ENCODE measurements at regions not wholly inside any gene's neighbourhood (a gene's known extent, or its start where the extent isn't known, plus 50 kb on each side); places are given as distances from the start of the nearest gene placed in this dataset.

- DNase-seq (ENCODE audit: extremely low read depth, low read depth), result no peak
- no peak overlapping the region for H3K4me3 ChIP-seq (replicated peaks; ENCODE audit: low read depth, low read length)
- TF ChIP-seq CTCF (IDR thresholded peaks at IDR 0.05; ENCODE audit: low read depth, low read length, missing control alignments), result no peak
These were observed 170.6 kb upstream of the DCN start for GRCh38 chr12:91353266-91353665.

GRCh38 chr12:91349476-91349875 is 166.9 kb upstream of the DCN start:
- no peak for TF ChIP-seq CTCF (IDR thresholded peaks at IDR 0.05; ENCODE audit: low read depth, low read length, missing control alignments)

GRCh38 chr12:91347481-91348214 is 165.0 kb upstream of the DCN start:
- no peak overlapping the region for H3K4me3 ChIP-seq (replicated peaks; ENCODE audit: low read depth, low read length)
- no peak for TF ChIP-seq CTCF (IDR thresholded peaks at IDR 0.05; ENCODE audit: low read depth, low read length, missing control alignments)
- DNase-seq (ENCODE audit: extremely low read depth, low read depth), result no peak

More at GRCh38 chr12:91349476-91349875, 166.9 kb upstream of the DCN start:
- H3K4me3 ChIP-seq (replicated peaks; ENCODE audit: low read depth, low read length), result no peak overlapping the region
- no peak for DNase-seq (ENCODE audit: extremely low read depth, low read depth)

GRCh38 chr12:91346827-91347226 is 164.2 kb upstream of the DCN start:
- H3K4me3 ChIP-seq (replicated peaks; ENCODE audit: low read depth, low read length), result no peak overlapping the region
- no peak for DNase-seq (ENCODE audit: extremely low read depth, low read depth)
- TF ChIP-seq CTCF (IDR thresholded peaks at IDR 0.05; ENCODE audit: low read depth, low read length, missing control alignments), result no peak

- H3K4me3 ChIP-seq (replicated peaks; ENCODE audit: low read depth, low read length), result no peak overlapping the region
- no peak for DNase-seq (ENCODE audit: extremely low read depth, low read depth)
- no peak for TF ChIP-seq CTCF (IDR thresholded peaks at IDR 0.05; ENCODE audit: low read depth, low read length, missing control alignments)
These were observed 161.8 kb upstream of the DCN start for GRCh38 chr12:91344408-91344807.

- no peak overlapping the region for H3K4me3 ChIP-seq (replicated peaks; ENCODE audit: low read depth, low read length)
- DNase-seq (ENCODE audit: extremely low read depth, low read depth), result no peak
- TF ChIP-seq CTCF (IDR thresholded peaks at IDR 0.05; ENCODE audit: low read depth, low read length, missing control alignments), result no peak
These were observed 160.4 kb upstream of the DCN start for GRCh38 chr12:91343010-91343409.

GRCh38 chr12:91339106-91339505 is 156.5 kb upstream of the DCN start:
- DNase-seq (ENCODE audit: extremely low read depth, low read depth), result no peak
- no peak overlapping the region for H3K4me3 ChIP-seq (replicated peaks; ENCODE audit: low read depth, low read length)
- no peak for TF ChIP-seq CTCF (IDR thresholded peaks at IDR 0.05; ENCODE audit: low read depth, low read length, missing control alignments)

Measured in HFF-Myc (cell line).